Epithelial cell of esophagus (primary cell): ENCODE measurements at regions not wholly inside any gene's neighbourhood (a gene's known extent, or its start where the extent isn't known, plus 50 kb on each side); places are given as distances from the start of the nearest gene placed in this dataset.

Source experiments
- DNase-seq: peaks from one replicate; pipeline ENCODE4 v3.0.0; 2010; ENCODE audit warnings: low read depth
- H3K4me3 ChIP-seq: 2 replicates; pipeline ENCODE4 v1.5.1; 2011; ENCODE audit warnings: mild to moderate bottlenecking, low read length, control low read depth
- CTCF ChIP-seq: IDR thresholded peaks from 2 replicates; pipeline ENCODE4 v1.5.1; 2011; ENCODE audit warnings: low read depth, mild to moderate bottlenecking, low read length, control low read depth, inconsistent platforms; ENCODE audit not compliant: insufficient read depth; ENCODE audit errors: missing control alignments

GRCh38 chr2:64214281-64215115 lies 70.3 kb upstream of the PELI1 start:
- no peak overlapping the region for H3K4me3 ChIP-seq
- TF ChIP-seq CTCF: no peak
- DNase-seq: peak; percentile 81

GRCh38 chr2:64217198-64217869 lies 73.1 kb upstream of the PELI1 start:
- TF ChIP-seq CTCF: no peak
- DNase-seq: no peak
- no peak overlapping the region for H3K4me3 ChIP-seq

- no peak overlapping the region for H3K4me3 ChIP-seq
- no peak for DNase-seq
- no peak for TF ChIP-seq CTCF
Observed at GRCh38 chr2:64218137-64218802, 74.0 kb upstream of the PELI1 start.

- DNase-seq: no peak
- TF ChIP-seq CTCF: no peak
- H3K4me3 ChIP-seq: no peak overlapping the region
Observed at GRCh38 chr2:64219149-64219548, 74.9 kb upstream of the PELI1 start.

GRCh38 chr2:64220265-64220664 lies 76.0 kb upstream of the PELI1 start:
- no peak for TF ChIP-seq CTCF
- no peak overlapping the region for H3K4me3 ChIP-seq
- no peak for DNase-seq

- no peak for DNase-seq
- no peak for TF ChIP-seq CTCF
- no peak overlapping the region for H3K4me3 ChIP-seq
Observed at GRCh38 chr2:64220894-64221617, 76.8 kb upstream of the PELI1 start.
